ENCODE measurements at regions not wholly inside any gene's neighbourhood (a gene's known extent, or its start where the extent isn't known, plus 50 kb on each side); places are given as distances from the start of the nearest gene placed in this dataset.
"Not testable (repeated sequence)": the region's sequence is repeated elsewhere in the genome, so short reads cannot be mapped to it uniquely, and the experiment has no call there.

GRCh38 chr4:58359590-58359989, 1249.4 kb upstream of the IGFBP7 start:
- DNase-seq = no peak

- no peak for DNase-seq
Measured at GRCh38 chr4:58357947-58358346, 1247.8 kb upstream of the IGFBP7 start.

- no peak for DNase-seq
Measured at GRCh38 chr4:58325070-58325469, 1214.9 kb upstream of the IGFBP7 start.

GRCh38 chr4:58313444-58313843, 1203.3 kb upstream of the IGFBP7 start:
- no peak for DNase-seq

GRCh38 chr4:58303456-58303855, 1193.3 kb upstream of the IGFBP7 start:
- DNase-seq = no peak

GRCh38 chr4:58301376-58301999, 1191.3 kb upstream of the IGFBP7 start:
- DNase-seq = no peak

GRCh38 chr4:58286335-58286734, 1176.2 kb upstream of the IGFBP7 start:
- no peak for DNase-seq

GRCh38 chr4:58280928-58281327, 1170.7 kb upstream of the IGFBP7 start:
- DNase-seq = not testable (repeated sequence)

GRCh38 chr4:58275856-58276255, 1165.7 kb upstream of the IGFBP7 start:
- no peak for DNase-seq

- no peak for DNase-seq
Measured at GRCh38 chr4:58274553-58274952, 1164.4 kb upstream of the IGFBP7 start.

GRCh38 chr4:58272311-58272710, 1162.1 kb upstream of the IGFBP7 start:
- no peak for DNase-seq

- no peak for DNase-seq
Measured at GRCh38 chr4:58265734-58266133, 1155.5 kb upstream of the IGFBP7 start.

GRCh38 chr4:58261526-58261925, 1151.3 kb upstream of the IGFBP7 start:
- DNase-seq = no peak

GRCh38 chr4:58254291-58254690, 1144.1 kb upstream of the IGFBP7 start:
- no peak for DNase-seq

GRCh38 chr4:58252656-58253055, 1142.5 kb upstream of the IGFBP7 start:
- no peak for DNase-seq

GRCh38 chr4:58247792-58248191, 1137.6 kb upstream of the IGFBP7 start:
- no peak for DNase-seq

- no peak for DNase-seq
Measured at GRCh38 chr4:58225460-58225859, 1115.3 kb upstream of the IGFBP7 start.

GRCh38 chr4:58219179-58219578, 1109.0 kb upstream of the IGFBP7 start:
- DNase-seq = no peak

GRCh38 chr4:58216461-58216860, 1106.3 kb upstream of the IGFBP7 start:
- DNase-seq = no peak

GRCh38 chr4:58214376-58214775, 1104.2 kb upstream of the IGFBP7 start:
- no peak for DNase-seq

GRCh38 chr4:58209551-58209950, 1099.4 kb upstream of the IGFBP7 start:
- no peak for DNase-seq

- no peak for DNase-seq
Measured at GRCh38 chr4:58209001-58209400, 1098.8 kb upstream of the IGFBP7 start.

GRCh38 chr4:58205446-58206235, 1095.5 kb upstream of the IGFBP7 start:
- no peak for DNase-seq

GRCh38 chr4:58192217-58192616, 1082.0 kb upstream of the IGFBP7 start:
- DNase-seq = no peak

GRCh38 chr4:58191109-58191508, 1080.9 kb upstream of the IGFBP7 start:
- DNase-seq = no peak
